GM21423 (cell line): ENCODE measurements at regions not wholly inside any gene's neighbourhood (a gene's known extent, or its start where the extent isn't known, plus 50 kb on each side); places are given as distances from the start of the nearest gene placed in this dataset.
A peak's percentile ranks its signal among the peaks of the same experiment; 100 is the strongest.
"Not testable (repeated sequence)": the region's sequence is repeated elsewhere in the genome, so short reads cannot be mapped to it uniquely, and the experiment has no call there.

Experiments
- ATAC-seq: cut with Tn5 transposase; IDR thresholded peaks from one replicate; pipeline ENCODE4 v1.9.1; 2021; ENCODE audit warnings: mild to moderate bottlenecking, moderate library complexity; ENCODE audit not compliant: unreplicated experiment

- no peak for ATAC-seq
Measured at GRCh38 chr15:99481951-99482230, 83.9 kb upstream of the MEF2A start.

DNA sequence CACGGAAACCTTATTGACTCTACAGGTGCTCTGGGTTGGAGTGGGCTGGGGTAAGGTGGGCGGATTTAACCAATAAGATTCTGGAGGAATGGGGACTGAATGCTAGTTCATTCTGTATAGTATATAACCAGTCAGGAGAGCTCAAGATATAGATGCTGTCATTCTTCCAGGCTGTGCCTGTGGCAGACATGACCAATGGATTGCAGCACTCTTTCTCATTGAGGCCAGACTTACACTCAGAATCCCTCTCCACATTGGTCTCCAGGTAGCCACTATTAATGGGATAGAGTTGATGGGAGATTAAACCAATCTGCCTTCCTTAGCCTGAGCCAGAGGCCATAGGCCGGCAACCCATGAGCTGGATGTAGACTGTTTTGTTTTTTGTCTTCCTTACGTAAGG is 82.8 kb upstream of the MEF2A start:
- no peak for ATAC-seq

DNA sequence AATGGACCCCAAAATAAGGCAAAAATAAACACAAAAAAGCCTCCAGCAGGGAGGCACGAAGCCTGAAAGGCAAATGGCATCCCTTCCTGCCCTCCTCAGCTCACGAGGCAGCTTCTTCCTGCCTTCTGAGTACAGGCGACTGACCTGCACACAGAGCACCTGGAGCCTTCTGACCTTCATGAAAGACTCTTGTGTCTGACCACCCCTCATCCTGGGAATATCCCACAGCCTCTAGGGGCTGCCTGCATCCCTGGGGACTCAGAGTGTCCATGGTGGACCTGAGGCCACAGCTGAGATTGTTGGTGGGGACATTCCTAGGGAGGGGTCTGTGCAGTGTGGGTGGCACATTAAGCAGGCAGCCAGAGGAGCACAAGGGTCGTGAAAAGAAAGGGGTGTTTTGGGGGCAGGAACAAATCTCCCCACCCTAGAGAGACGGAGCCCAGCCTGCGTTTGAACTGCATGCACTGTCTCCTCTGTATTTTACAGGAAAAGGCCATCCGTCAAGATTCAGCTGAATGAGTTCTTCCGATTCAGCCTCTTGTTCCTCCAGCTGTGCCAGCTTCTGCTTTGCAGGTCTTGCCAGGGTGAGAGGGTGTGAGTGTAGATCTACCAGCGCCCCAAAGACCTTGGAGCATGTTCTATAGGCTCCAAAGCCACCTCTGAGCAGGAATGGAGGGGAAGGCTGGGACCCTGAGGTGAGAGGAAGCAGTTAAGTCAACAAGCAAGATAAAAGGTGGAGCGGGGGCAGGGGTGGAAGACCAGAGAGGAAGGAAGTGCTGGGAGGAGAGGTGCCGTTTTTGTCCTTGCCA is 80.4 kb upstream of the MEF2A start:
- ATAC-seq, result no peak

GRCh38 chr15:99485992-99486370 is 79.8 kb upstream of the MEF2A start:
- ATAC-seq, result no peak

DNA sequence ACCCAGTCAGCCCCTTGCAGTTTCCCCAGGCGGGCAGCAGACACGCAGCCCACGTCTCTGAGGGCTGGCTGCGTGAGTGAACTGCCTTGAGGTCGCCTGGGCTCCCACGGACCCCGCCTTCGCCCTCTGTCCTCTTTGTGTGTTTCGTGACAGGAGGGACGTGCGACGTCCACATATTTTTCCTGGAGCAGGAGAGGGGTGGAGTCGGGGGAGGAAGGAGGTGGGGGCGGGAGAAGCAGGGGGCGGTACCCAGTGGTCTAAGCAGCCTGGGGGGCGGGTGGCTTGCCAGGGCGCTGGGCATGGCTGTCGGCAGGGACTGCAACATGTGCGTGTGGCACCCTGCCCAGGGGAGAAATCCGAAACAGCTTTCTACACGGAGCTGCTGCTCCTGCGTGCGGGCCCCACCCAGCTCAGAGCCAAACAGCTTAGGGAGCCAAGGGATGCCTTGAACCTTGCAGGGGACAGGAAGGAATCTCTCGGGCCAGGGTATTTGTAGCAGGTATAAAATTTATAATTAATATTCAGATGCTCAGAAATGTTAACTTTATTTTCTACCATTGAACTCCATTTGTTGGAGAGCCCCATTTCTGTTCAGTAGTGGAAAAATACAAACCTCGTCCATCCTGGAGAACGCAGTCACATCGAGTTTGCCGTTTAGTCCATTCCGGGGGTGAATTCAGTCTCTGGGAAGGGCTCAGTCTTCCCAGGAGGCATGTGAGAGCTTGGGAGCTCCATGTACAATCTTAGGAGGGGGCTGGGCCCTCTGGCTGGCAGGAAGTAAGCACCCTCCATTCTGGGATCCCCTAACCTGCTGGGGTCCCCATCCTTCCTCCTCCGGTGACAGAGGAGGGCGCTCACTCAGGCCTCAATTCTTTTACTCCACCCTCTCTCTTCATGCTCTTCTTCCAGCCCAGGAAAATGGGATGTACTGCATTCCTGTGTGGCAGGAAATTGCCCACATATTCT is 79.1 kb upstream of the MEF2A start:
- no peak for ATAC-seq

DNA sequence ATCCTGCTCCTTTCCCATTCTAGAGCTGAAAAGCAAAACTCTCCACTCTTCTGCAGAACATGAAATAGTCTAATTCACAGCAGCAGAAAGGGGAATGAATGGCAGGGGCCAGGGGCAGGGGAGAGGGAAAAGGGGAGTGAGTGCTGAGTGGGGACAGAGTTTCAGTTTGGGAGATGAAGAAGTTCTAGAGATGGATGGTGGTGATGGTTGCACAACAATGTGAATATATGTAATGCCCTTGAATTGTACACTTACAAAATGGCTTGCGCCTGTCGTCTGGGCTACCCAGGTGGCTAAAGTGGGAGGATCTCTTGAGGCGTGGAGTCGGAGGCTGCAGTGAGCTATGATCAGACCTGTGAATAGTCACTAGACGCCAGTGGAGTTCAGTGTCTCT is 78.5 kb upstream of the MEF2A start:
- ATAC-seq, result no peak

GRCh38 chr15:99492275-99492674 is 73.5 kb upstream of the MEF2A start:
- no peak for ATAC-seq

DNA sequence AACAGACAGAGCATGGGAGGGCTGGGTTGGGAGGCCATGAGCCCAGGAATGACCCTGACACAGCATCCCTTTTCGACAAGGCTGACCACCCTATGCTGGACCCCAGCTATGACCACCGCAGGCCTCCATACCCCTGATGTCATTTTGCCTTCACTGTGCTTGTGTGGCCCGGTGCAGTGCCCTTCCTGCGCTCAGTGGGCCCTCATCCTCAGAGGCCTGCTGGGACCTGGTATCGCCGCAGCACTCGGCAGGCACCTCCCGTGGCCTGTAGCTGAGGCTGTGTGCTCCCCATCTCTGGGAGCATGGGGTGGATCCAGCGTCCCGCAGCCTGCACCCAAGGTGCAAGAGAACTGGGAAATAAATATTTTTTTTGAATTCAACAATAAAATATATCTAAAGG is 73.1 kb upstream of the MEF2A start:
- no peak for ATAC-seq

- ATAC-seq, result no peak
Measured at GRCh38 chr15:99493461-99493860, 72.3 kb upstream of the MEF2A start.

DNA sequence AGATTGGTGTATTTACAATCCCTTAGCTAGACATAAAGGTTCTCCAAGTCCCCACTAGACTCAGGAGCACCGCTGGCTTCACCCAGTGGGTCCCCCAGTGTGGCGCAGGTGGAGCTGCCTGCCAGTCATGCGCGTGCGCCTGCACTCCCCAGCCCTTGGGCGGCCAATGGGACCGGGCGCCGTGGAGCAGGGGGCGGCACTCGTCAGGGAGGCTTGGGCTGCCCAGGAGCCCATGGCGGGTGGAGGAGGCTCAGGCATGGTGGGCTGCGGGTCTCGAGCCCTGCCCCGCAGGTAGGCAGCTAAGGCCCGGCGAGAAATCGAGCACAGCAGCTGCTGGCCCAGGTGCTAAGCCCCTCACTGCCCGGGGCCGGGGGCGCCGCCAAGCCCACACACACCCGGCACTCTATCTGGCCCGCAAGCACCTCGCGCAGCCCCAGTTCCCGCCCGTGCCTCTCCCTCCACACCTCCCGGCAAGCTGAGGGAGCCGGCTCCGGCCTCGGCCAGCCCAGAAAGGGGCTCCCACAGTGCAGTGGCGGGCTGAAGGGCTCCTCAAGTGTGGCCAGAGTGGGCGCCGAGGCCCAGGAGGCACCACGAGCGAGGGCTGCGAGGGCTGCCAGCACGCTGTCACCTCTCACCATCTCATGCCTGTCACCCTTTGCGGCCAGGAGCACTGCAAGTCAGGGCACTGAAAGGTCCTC is 71.1 kb upstream of the MEF2A start:
- not testable (repeated sequence) for ATAC-seq

DNA sequence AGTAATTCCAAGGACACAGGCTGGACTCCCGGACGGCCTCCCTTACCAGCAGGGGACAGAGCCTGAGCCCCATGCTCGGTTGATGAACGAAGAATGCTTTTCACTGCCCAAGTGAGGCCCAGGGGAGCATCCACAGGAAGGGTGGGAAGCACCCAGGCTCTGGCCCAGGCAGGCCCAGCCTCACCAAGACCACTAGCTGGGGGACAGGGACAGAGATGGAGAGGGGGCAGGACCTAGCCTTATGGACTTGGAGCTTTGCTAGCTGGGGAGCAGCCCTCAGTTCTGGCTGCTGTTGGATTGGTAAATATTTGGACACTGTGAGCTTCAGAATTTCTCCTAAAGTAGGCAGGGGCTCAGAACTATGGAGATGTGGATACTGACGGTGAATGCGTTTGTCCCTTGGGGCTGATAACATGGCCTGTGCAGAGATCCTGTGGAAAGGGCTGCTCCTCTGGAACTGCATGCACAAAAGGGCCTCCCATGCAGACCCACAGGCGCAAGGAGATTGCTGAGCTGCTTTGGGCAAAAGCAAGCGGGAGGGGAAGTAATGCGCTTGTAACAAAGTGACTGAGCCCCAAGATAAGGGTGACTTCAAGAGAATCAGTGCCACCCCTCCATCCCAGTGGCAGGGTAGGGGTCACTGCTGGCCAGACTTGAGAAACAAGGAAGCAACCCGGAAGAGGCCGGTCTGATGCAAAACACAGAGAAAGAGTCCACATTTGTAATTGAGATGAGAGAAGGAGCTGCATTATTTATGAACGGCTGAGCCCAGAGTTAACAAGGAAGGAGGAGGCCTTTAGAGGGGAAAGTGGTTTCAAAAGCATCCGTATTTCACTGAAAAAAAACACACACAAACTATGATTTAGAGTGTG is 70.1 kb upstream of the MEF2A start:
- ATAC-seq, result no peak

DNA sequence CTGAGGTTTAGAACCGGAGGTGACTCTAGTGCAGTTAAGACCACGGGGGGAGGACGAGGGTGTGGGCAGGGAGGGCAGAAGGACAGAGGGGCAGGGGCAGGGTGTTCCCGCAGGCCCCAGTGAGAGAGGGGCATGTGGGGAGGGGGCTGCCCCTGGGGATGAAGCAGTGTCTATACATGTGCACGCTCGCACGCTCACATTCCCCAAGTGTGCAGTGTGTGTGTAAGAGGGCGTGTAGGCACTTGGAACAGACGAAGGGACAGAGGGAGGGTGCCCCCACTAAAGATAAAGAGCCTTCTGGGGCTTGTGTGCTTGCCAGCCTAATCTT is 69.5 kb upstream of the MEF2A start:
- ATAC-seq, result no peak

DNA sequence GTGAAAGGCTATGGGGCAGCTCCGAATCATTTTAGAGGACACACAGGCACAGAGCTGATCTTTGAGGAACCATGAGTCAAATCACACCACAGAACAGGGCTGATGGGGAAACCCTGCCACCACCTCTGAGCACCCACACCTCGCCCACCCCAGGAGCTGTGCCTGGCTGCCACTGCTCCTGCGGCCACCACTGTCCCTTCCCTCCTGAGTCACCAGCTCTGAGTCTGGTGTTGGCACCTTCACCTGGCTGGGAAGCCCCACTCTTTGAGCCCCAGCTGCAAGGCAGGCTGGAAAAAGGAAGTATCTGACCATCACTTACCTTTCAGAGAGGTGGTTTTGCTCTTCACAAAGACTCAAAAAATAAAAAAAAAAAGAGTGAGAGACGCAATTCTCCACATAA is 63.6 kb upstream of the MEF2A start:
- ATAC-seq, result peak; percentile 56

DNA sequence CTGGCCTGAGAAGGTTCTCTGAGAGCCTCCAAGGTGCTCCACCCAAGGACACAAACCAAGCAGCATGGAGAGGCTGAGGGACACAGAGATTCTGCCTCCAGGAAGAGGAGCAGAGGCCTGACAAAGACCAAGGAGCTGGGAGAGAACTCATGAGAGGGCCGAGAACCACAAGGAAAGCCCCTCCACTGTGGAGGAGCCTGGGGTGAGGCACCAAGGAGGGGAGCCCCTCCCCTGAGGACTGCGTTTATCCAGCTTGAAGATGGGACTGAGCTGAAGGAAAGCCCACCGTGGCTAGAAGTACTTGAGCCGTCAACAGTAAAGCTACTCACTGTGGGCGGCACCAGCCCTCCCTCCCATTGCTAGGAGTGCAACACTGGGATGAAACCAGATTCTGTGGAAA is 63.1 kb upstream of the MEF2A start:
- ATAC-seq, result no peak

- ATAC-seq, result no peak
Measured at GRCh38 chr15:99503411-99503810, 62.4 kb upstream of the MEF2A start.

DNA sequence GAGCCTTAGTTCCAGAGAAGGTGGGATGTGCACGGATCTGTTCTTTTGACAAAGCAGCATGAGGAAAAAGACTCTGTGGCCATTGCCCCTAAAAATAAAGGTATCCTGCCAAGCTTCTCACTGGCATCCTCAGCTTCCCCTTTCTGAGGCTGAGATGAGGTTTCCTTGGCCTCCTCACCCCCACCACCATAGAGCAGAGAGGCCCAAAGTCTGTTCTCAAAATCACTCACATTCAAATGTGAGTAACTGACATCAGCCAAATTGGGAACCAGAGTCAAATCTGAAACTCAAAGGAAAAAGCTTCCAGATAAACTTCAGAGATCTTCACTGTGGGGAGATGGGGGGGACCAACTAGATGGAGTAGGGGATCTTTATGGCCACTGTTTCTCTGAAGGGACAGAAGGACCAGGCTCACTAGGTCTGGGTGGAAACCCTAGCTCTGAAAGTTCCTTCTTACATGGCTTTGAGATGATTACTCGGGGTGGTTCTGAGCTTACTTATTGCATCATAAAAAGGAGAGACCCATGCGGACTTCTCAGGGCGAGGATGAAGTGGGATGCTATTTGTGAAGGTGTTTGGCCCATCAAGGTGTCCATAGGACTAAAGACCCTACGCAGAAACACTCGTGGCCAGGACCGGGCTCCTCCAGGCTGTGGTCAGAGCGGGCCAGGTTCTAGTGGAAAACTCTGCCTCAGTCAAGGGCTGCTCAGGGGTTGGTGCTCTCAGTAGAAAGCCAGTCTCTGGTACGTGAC is 61.5 kb upstream of the MEF2A start:
- peak; percentile 19 for ATAC-seq

DNA sequence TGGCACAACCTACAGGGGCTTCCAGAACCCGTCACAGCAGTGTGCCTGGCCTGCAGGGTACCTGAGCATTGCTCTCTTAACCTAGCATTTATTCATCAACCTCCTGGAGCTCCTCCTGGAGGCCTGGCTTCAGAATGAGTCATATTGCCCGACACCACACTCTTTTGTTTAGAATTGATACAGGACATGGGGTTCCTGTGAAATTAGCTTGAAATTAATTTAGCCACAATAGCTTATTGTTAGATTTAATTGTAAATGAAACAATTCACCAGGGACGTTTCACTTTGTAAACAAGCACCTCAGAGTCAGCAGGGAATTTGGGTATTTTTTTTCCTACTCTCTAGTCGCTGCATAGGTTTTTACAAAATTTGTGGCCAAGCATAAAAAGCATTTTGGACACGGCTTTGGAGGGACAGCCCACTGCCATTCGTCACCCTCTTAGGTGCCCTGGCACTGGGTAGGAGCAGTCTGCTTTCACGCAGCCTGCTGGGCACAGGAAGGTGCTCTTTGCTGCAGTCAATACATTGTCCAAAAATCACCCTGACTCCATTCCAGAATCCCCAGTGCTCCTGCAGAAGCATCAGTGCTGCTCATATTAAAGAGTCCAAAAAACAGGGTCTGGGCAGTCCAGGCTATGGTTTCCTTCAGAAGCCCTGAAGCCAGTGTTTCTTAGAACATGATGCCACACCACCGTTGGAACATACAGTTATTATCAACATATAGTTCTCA is 60.8 kb upstream of the MEF2A start:
- peak; percentile 43 for ATAC-seq

DNA sequence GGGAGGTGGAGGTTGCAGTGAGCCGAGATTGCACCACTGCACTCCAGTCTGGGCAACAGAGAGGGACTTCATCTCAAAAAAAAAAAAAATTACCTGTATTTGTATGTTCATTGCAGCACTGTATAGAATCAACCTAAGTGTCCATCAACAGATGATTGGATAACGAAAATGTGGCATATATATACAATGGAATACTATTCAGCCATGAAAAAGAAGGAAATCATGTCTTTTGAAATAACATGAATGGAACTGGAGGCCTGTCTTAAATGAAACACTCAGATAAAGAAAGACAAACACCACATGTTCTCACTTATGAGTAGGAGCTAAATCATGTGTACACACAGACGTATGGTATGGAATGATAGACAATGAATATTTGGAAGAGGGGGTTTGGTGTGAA is 59.4 kb upstream of the MEF2A start:
- ATAC-seq, result no peak

GRCh38 chr15:99507016-99507503 is 58.7 kb upstream of the MEF2A start:
- no peak for ATAC-seq
